ENCODE measurements at regions not wholly inside any gene's neighbourhood (a gene's known extent, or its start where the extent isn't known, plus 50 kb on each side); places are given as distances from the start of the nearest gene placed in this dataset.

DNA sequence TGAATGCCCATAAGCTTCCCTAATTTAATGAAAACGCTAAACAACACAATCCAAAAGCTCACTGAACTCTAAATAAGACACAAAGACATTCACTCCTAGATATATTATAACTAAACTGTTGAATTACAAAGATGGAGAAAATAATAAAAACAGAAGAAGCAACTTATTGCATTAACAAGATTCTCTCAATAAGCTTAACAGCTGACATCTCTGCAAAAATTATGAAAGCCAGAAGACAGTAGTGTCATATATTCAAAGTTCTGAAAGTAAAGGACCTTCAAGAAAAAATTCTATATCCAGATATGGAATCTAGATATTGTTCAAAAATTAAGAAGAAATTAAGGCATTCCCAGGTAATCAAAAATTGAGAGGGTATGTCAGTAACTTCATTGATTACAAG lies 957.8 kb upstream of the TYRP1 start:
- DNase-seq (ENCODE audit: low spot score) = no peak
- no peak for TF ChIP-seq EZH2 (IDR thresholded peaks at IDR 0.05; ENCODE audit: borderline replicate concordance)
- TF ChIP-seq, protein P1, sequence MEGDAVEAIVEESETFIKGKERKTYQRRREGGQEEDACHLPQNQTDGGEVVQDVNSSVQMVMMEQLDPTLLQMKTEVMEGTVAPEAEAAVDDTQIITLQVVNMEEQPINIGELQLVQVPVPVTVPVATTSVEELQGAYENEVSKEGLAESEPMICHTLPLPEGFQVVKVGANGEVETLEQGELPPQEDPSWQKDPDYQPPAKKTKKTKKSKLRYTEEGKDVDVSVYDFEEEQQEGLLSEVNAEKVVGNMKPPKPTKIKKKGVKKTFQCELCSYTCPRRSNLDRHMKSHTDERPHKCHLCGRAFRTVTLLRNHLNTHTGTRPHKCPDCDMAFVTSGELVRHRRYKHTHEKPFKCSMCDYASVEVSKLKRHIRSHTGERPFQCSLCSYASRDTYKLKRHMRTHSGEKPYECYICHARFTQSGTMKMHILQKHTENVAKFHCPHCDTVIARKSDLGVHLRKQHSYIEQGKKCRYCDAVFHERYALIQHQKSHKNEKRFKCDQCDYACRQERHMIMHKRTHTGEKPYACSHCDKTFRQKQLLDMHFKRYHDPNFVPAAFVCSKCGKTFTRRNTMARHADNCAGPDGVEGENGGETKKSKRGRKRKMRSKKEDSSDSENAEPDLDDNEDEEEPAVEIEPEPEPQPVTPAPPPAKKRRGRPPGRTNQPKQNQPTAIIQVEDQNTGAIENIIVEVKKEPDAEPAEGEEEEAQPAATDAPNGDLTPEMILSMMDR (IDR thresholded peaks at IDR 0.05; ENCODE audit: poor library complexity) = no peak
- no peak for TF ChIP-seq EZH2phosphoT487 (IDR thresholded peaks at IDR 0.05; ENCODE audit: low read depth, severe bottlenecking, unreplicated experiment)
- no peak overlapping the region for H2AFZ ChIP-seq
- H3K36me3 ChIP-seq (replicated peaks; ENCODE audit: insufficient read depth, low read depth) = no peaks in the 10 kb centered on the region
- no peak overlapping the region for H3K4me2 ChIP-seq
- H3K27ac ChIP-seq = no peak overlapping the region
- no peaks in the 10 kb centered on the region for H4K20me1 ChIP-seq (ENCODE audit: insufficient read depth, poor library complexity, severe bottlenecking)
- 93% methylated on average over 1 of the region's 1 CpG for WGBS (ENCODE audit: low lambda C conversion rate, missing lambda C conversion rate)
- H3K27me3 ChIP-seq = no peaks in the 10 kb centered on the region
- no peaks in the 10 kb centered on the region for H3K4me1 ChIP-seq (ENCODE audit: insufficient read depth)
- H3K4me3 ChIP-seq = no peak overlapping the region
- no peaks in the 10 kb centered on the region for H3K9me2 ChIP-seq (replicated peaks; ENCODE audit: insufficient read depth)
- H3K9me3 ChIP-seq (ENCODE audit: low read depth) = no peaks in the 10 kb centered on the region
- no peaks in the 10 kb centered on the region for H3K79me2 ChIP-seq

DNA sequence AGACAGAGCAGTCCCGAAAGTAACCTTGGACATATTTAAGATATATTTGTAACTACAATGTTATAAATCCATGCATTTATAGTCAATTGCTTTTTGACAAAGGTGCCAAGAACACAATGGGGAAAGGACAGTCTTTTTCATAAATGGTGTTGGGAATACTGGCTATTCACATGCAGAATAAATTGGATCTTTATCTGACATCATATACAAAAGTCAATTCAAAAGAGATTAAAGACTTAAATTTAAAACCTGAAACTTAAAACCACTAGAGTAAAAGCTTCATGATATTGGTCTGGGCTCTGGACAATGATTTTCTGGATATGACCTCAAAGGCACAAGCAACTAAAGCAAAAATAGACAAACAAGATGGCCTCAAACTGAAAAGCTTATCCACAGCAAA lies 950.7 kb upstream of the TYRP1 start:
- Histone ChIP-seq H3K79me2 (no peaks in the 10 kb centered on the region), H3K36me3 (replicated peaks; ENCODE audit: insufficient read depth, low read depth) (no peaks in the 10 kb centered on the region), H3K9me3 (ENCODE audit: low read depth) (no peaks in the 10 kb centered on the region), H3K27ac (no peak overlapping the region), H3K4me3 (no peak overlapping the region), H3K4me1 (ENCODE audit: insufficient read depth) (no peaks in the 10 kb centered on the region), H3K4me2 (no peak overlapping the region), H2AFZ (no peak overlapping the region), H3K9me2 (replicated peaks; ENCODE audit: insufficient read depth) (no peaks in the 10 kb centered on the region), H4K20me1 (ENCODE audit: insufficient read depth, poor library complexity, severe bottlenecking) (no peaks in the 10 kb centered on the region), H3K27me3 (no peaks in the 10 kb centered on the region)
- TF ChIP-seq EZH2 (IDR thresholded peaks at IDR 0.05; ENCODE audit: borderline replicate concordance) = no peak
- 87% methylated on average over 1 of the region's 1 CpG for WGBS (ENCODE audit: low lambda C conversion rate, missing lambda C conversion rate)
- DNase-seq (ENCODE audit: low spot score) = no peak

DNA sequence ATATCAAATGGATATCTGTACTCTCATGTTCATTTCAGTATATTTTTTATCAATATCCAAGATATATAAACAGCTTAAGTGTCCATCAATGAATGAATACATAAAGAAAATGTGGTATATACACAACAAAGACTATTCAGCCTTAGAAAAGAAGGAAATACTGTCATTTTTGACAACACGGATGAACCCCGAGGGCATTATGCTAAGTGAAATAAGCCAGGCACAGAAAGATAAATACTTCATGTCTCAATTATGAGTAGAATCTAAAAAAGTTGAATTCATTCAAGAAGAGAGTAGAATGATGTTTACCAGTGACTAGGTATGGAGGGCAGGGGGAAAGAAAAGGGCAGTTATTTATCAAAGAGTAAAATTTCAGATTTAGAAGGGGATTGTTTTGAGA lies 949.8 kb upstream of the TYRP1 start:
- Histone ChIP-seq H3K4me2 (no peak overlapping the region), H3K27ac (no peak overlapping the region), H3K4me1 (ENCODE audit: insufficient read depth) (no peaks in the 10 kb centered on the region), H3K9me3 (ENCODE audit: low read depth) (no peaks in the 10 kb centered on the region), H3K9me2 (replicated peaks; ENCODE audit: insufficient read depth) (no peaks in the 10 kb centered on the region), H2AFZ (no peak overlapping the region), H3K79me2 (no peaks in the 10 kb centered on the region), H3K4me3 (no peak overlapping the region), H3K36me3 (replicated peaks; ENCODE audit: insufficient read depth, low read depth) (no peaks in the 10 kb centered on the region), H3K27me3 (no peaks in the 10 kb centered on the region), H4K20me1 (ENCODE audit: insufficient read depth, poor library complexity, severe bottlenecking) (no peaks in the 10 kb centered on the region)
- DNase-seq (ENCODE audit: low spot score) = no peak
- TF ChIP-seq, protein P1 (IDR thresholded peaks at IDR 0.05; ENCODE audit: poor library complexity) = no peak
- TF ChIP-seq EZH2 (IDR thresholded peaks at IDR 0.05; ENCODE audit: borderline replicate concordance) (no peak), EZH2phosphoT487 (IDR thresholded peaks at IDR 0.05; ENCODE audit: low read depth, severe bottlenecking, unreplicated experiment) (no peak)
- WGBS (ENCODE audit: low lambda C conversion rate, missing lambda C conversion rate) = 66% methylated on average over 2 of the region's 2 CpGs

DNA sequence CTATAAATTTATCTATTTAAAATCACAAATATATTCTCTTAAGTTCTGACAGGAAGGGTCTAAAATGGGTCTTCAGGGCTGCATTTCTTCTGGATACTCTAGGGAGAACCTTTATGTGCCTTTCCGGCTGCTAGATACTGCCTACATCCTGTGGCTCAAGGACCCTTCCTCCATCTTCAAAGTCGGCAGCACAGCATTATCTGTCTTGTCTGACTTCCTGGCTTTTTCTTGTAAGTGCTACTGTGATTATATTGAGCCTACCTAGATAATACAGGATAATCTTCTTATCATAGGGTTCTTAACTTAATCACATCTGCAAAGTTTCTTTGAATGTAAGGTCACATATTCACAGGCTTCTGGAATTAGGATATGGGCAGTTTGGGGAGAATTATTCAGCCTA lies 943.8 kb upstream of the TYRP1 start:
- H3K4me2 ChIP-seq = no peak overlapping the region
- no peaks in the 10 kb centered on the region for H3K4me1 ChIP-seq (ENCODE audit: insufficient read depth)
- no peaks in the 10 kb centered on the region for H3K9me2 ChIP-seq (replicated peaks; ENCODE audit: insufficient read depth)
- H3K9me3 ChIP-seq (ENCODE audit: low read depth) = no peaks in the 10 kb centered on the region
- no peak overlapping the region for H3K27ac ChIP-seq
- H3K79me2 ChIP-seq = no peaks in the 10 kb centered on the region
- TF ChIP-seq, protein P1 (IDR thresholded peaks at IDR 0.05; ENCODE audit: poor library complexity) = no peak
- TF ChIP-seq EZH2 (IDR thresholded peaks at IDR 0.05; ENCODE audit: borderline replicate concordance) (no peak), EZH2phosphoT487 (IDR thresholded peaks at IDR 0.05; ENCODE audit: low read depth, severe bottlenecking, unreplicated experiment) (no peak)
- H3K36me3 ChIP-seq (replicated peaks; ENCODE audit: insufficient read depth, low read depth) = no peaks in the 10 kb centered on the region
- no peak overlapping the region for H2AFZ ChIP-seq
- no peaks in the 10 kb centered on the region for H3K27me3 ChIP-seq
- 38% methylated on average over 2 of the region's 2 CpGs for WGBS (ENCODE audit: low lambda C conversion rate, missing lambda C conversion rate)
- DNase-seq (ENCODE audit: low spot score) = no peak
- no peak overlapping the region for H3K4me3 ChIP-seq
- no peaks in the 10 kb centered on the region for H4K20me1 ChIP-seq (ENCODE audit: insufficient read depth, poor library complexity, severe bottlenecking)

Data from hepatocyte (in vitro differentiated cells).